Glutamatergic neuron (in vitro differentiated cells): ENCODE measurements at regions not wholly inside any gene's neighbourhood (a gene's known extent, or its start where the extent isn't known, plus 50 kb on each side); places are given as distances from the start of the nearest gene placed in this dataset.
"Not testable (repeated sequence)": the region's sequence is repeated elsewhere in the genome, so short reads cannot be mapped to it uniquely, and the experiment has no call there.

Experiments used
- DNase-seq: peaks from one replicate; pipeline ENCODE4 v3.0.0; 2022
- H3K27ac Mint-ChIP-seq: one replicate; pipeline ENCODE4 v1.8.0; 2020; ENCODE audit warnings: mild to moderate bottlenecking, mixed read lengths, inconsistent platforms; ENCODE audit not compliant: unreplicated experiment
- H3K27me3 Mint-ChIP-seq: one replicate; pipeline ENCODE4 v1.8.0; 2020; ENCODE audit warnings: mild to moderate bottlenecking, moderate library complexity, mixed read lengths, inconsistent platforms; ENCODE audit not compliant: unreplicated experiment
- H3K36me3 Mint-ChIP-seq: one replicate; pipeline ENCODE4 v1.8.0; 2020; ENCODE audit warnings: mild to moderate bottlenecking, mixed read lengths, inconsistent platforms; ENCODE audit not compliant: unreplicated experiment
- H3K4me1 Mint-ChIP-seq: one replicate; pipeline ENCODE4 v1.8.0; 2020; ENCODE audit warnings: mild to moderate bottlenecking, low read depth, mixed read lengths, inconsistent platforms; ENCODE audit not compliant: unreplicated experiment
- H3K4me3 Mint-ChIP-seq: one replicate; pipeline ENCODE4 v1.8.0; 2020; ENCODE audit warnings: mild to moderate bottlenecking, mixed read lengths, inconsistent platforms; ENCODE audit not compliant: unreplicated experiment
- H3K9me3 Mint-ChIP-seq: one replicate; pipeline ENCODE4 v1.8.0; 2020; ENCODE audit warnings: mild to moderate bottlenecking, moderate library complexity, mixed read lengths, inconsistent platforms; ENCODE audit not compliant: unreplicated experiment
- TF ChIP-seq, protein P1 (sequence below): fragments of 200-600 bp; sonication (generic); IDR thresholded peaks from one replicate; pipeline ENCODE4 v1.5.0; 2021; ENCODE audit not compliant: partially characterized antibody, unreplicated experiment

DNA sequence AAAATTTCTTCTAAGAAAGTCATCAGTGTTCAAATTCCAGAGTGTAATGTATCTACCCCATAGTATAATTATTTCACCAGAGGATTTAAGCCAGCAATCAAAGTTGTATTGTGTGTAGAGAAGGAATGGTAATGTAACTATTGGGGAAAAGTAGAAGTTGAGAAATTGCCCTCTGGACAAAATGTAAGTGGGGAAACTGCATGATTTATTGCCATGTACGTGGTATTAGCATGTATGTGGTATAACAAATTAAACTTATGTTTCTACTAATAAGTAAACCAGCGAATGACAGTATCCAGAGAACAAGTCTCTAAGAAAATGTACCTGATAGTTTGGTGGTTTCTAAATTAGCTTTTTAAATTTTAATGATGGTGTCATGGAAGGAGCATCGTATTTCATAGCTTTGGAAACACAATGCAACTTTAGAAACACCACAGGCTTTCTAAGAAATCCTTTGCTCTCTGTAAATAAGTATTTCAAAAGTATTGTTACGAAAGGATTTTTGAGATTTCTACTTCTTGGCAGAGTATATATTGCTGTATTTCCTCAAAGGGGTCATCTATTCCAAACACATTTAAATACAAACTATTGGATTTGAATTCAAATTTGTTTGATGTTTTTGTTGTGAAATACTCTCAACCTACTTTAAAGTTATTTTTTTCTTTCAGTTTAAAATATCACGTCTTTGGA lies 1018.9 kb upstream of the ZEB2 start:
- Mint-ChIP-seq H3K4me1 (no peaks in the 10 kb centered on the region), H3K36me3 (no peaks in the 10 kb centered on the region), H3K27me3 (no peaks in the 10 kb centered on the region), H3K4me3 (no peak overlapping the region), H3K9me3 (no peaks in the 10 kb centered on the region), H3K27ac (no peak overlapping the region)
- TF ChIP-seq, protein P1, sequence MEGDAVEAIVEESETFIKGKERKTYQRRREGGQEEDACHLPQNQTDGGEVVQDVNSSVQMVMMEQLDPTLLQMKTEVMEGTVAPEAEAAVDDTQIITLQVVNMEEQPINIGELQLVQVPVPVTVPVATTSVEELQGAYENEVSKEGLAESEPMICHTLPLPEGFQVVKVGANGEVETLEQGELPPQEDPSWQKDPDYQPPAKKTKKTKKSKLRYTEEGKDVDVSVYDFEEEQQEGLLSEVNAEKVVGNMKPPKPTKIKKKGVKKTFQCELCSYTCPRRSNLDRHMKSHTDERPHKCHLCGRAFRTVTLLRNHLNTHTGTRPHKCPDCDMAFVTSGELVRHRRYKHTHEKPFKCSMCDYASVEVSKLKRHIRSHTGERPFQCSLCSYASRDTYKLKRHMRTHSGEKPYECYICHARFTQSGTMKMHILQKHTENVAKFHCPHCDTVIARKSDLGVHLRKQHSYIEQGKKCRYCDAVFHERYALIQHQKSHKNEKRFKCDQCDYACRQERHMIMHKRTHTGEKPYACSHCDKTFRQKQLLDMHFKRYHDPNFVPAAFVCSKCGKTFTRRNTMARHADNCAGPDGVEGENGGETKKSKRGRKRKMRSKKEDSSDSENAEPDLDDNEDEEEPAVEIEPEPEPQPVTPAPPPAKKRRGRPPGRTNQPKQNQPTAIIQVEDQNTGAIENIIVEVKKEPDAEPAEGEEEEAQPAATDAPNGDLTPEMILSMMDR: no peak
- no peak for DNase-seq

DNA sequence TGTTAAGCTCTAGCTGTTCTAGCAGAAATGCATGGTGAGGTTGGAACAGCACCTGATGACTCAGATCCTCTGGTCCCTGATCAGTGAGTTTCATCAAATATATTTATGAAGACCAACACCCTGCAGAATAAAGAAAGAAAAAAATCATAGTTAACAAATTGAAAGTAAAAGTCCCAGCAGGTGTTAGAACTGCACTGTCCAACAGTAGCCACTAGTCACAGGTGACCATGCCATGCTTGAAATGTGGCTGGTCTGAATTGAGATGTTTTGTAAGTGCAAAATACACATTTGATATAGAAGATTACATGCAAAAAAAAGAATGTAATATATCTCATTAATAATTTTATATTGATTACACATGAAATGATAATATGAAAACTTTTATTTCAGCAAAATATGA lies 1010.7 kb upstream of the ZEB2 start:
- no peak for DNase-seq
- H3K9me3 Mint-ChIP-seq: no peaks in the 10 kb centered on the region
- H3K27me3 Mint-ChIP-seq: no peaks in the 10 kb centered on the region
- TF ChIP-seq, protein P1: no peak
- H3K4me1 Mint-ChIP-seq: no peaks in the 10 kb centered on the region
- H3K4me3 Mint-ChIP-seq: no peak overlapping the region
- H3K27ac Mint-ChIP-seq: no peak overlapping the region
- H3K36me3 Mint-ChIP-seq: no peaks in the 10 kb centered on the region

- Mint-ChIP-seq H3K36me3 (peaks cover 7% of the 10 kb centered on the region), H3K4me1 (no peaks in the 10 kb centered on the region), H3K27ac (no peak overlapping the region), H3K9me3 (no peaks in the 10 kb centered on the region), H3K4me3 (no peak overlapping the region), H3K27me3 (no peaks in the 10 kb centered on the region)
- TF ChIP-seq, protein P1: no peak
- DNase-seq: no peak
Observed at GRCh38 chr2:145524836-145525235, 1004.9 kb upstream of the ZEB2 start.

DNA sequence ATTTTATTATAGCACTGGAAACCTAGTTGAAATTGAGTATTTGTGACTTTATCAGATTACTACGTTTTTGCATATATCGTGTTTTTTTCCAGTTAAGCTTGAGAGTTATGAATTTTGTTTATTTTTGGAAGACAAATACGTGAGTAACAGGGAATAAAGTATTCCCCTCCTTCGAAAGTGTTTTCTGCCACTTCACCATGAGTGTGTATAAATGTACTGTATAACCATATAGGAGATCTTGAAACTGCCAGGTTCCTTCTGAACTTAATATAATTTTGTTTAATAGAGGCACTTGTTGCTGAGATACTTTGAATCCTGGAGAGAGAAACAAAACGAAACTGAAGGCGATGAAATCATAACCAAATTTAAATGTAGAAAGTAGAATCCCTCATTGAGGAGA lies 1004.4 kb upstream of the ZEB2 start:
- Mint-ChIP-seq H3K9me3 (no peaks in the 10 kb centered on the region), H3K4me1 (no peaks in the 10 kb centered on the region), H3K4me3 (no peak overlapping the region), H3K27ac (no peak overlapping the region), H3K36me3 (peaks cover 7% of the 10 kb centered on the region), H3K27me3 (no peaks in the 10 kb centered on the region)
- TF ChIP-seq, protein P1: no peak
- DNase-seq: no peak

DNA sequence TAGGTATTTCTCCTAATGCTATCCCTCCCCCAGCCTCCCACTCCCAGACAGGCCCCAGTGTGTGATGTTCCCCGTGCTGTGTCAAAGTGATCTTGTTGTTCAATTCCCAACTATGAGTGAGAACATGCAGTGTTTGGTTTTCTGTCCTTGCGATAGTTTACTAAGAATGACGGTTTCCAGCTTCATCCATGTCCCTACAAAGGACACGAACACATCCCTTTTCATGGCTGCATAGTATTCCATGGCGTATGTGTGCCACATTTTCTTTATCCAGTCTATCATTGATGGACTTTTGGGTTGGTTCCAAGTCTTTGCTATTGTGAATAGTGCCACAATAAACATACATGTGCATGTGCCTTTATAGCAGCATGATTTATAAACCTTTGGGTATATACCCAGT lies 999.3 kb upstream of the ZEB2 start:
- not testable (repeated sequence) for DNase-seq, H3K27me3 Mint-ChIP-seq, H3K27ac Mint-ChIP-seq, H3K36me3 Mint-ChIP-seq, H3K4me3 Mint-ChIP-seq, H3K9me3 Mint-ChIP-seq, H3K4me1 Mint-ChIP-seq
